Prostate gland (tissue), 2 donors: ENCODE measurements at regions not wholly inside any gene's neighbourhood (a gene's known extent, or its start where the extent isn't known, plus 50 kb on each side); places are given as distances from the start of the nearest gene placed in this dataset.

Source experiments
- POLR2A ChIP-seq: fragments of 450-650 bp; IDR thresholded peaks from one replicate; pipeline ENCODE4 v1.6.1; 2016; ENCODE audit warnings: antibody characterized with exemption, mild to moderate bottlenecking
- POLR2AphosphoS5 ChIP-seq: sonication (generic); formaldehyde crosslinking; IDR thresholded peaks from one replicate; pipeline ENCODE4 v1.6.1; 2017; ENCODE audit warnings: antibody characterized with exemption
- TF ChIP-seq, protein P1 (sequence below), 4 experiments: fragments of 200-600 bp in 2 of 4; fragments of 450-650 bp in 2 of 4; sonication (generic) in 2 of 4; IDR thresholded peaks; 1 replicate in 3 of 4; 2 replicates in 1 of 4; pipeline ENCODE4 v1.5.1; 2016 to 2019; ENCODE audit warnings: antibody characterized with exemption in 4 of 4, mild to moderate bottlenecking in 2 of 4, moderate library complexity in 2 of 4

DNA sequence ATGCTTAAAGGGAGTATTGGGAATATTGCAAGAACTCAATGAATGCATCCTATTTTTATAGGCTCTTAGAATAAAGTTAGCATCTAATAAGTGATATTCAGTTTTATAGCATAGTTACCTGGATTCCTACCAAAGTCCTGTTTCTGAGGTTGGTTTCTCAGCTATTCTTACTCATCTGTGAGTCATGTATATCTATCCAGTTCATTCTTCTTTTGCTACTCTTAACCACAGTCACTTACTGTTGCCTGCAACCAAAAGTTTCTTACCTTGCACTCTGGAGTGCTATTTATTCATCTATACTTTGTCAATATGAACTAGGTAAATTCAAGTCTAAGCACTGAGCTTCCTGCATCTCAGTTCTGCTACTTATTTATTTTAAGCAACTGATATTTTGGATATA lies 322.5 kb downstream of the HS3ST1 start:
- TF ChIP-seq, protein P1, sequence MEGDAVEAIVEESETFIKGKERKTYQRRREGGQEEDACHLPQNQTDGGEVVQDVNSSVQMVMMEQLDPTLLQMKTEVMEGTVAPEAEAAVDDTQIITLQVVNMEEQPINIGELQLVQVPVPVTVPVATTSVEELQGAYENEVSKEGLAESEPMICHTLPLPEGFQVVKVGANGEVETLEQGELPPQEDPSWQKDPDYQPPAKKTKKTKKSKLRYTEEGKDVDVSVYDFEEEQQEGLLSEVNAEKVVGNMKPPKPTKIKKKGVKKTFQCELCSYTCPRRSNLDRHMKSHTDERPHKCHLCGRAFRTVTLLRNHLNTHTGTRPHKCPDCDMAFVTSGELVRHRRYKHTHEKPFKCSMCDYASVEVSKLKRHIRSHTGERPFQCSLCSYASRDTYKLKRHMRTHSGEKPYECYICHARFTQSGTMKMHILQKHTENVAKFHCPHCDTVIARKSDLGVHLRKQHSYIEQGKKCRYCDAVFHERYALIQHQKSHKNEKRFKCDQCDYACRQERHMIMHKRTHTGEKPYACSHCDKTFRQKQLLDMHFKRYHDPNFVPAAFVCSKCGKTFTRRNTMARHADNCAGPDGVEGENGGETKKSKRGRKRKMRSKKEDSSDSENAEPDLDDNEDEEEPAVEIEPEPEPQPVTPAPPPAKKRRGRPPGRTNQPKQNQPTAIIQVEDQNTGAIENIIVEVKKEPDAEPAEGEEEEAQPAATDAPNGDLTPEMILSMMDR (IDR thresholded peaks at IDR 0.05) = no peak
- TF ChIP-seq POLR2A (no peak), POLR2AphosphoS5 (no peak)
